NCI-H2029 (cell line): ENCODE measurements at regions not wholly inside any gene's neighbourhood (a gene's known extent, or its start where the extent isn't known, plus 50 kb on each side); places are given as distances from the start of the nearest gene placed in this dataset.
"Not testable (repeated sequence)": the region's sequence is repeated elsewhere in the genome, so short reads cannot be mapped to it uniquely, and the experiment has no call there.

Source experiments
- DNase-seq: peaks from one replicate; lab custom pipeline; 2025; lab: John Stamatoyannopoulos, UW

GRCh38 chr12:61282790-61283575, 977.2 kb upstream of the USP15 start:
- no peak for DNase-seq

- DNase-seq = no peak
Observed at GRCh38 chr12:61290473-61290872, 969.7 kb upstream of the USP15 start.

- no peak for DNase-seq
Observed at GRCh38 chr12:61291647-61292046, 968.6 kb upstream of the USP15 start.

GRCh38 chr12:61294011-61294410, 966.2 kb upstream of the USP15 start:
- DNase-seq = not testable (repeated sequence)

GRCh38 chr12:61301817-61302216, 958.4 kb upstream of the USP15 start:
- DNase-seq = no peak

- no peak for DNase-seq
Observed at GRCh38 chr12:61302282-61302681, 957.9 kb upstream of the USP15 start.

GRCh38 chr12:61308220-61308619, 952.0 kb upstream of the USP15 start:
- no peak for DNase-seq

- DNase-seq = no peak
Observed at GRCh38 chr12:61311413-61311812, 948.8 kb upstream of the USP15 start.

- DNase-seq = no peak
Observed at GRCh38 chr12:61348871-61349270, 911.3 kb upstream of the USP15 start.

- no peak for DNase-seq
Observed at GRCh38 chr12:61355105-61355504, 905.1 kb upstream of the USP15 start.

GRCh38 chr12:61356485-61356884, 903.7 kb upstream of the USP15 start:
- DNase-seq = no peak

- DNase-seq = no peak
Observed at GRCh38 chr12:61357496-61357895, 902.7 kb upstream of the USP15 start.

GRCh38 chr12:61362037-61362436, 898.2 kb upstream of the USP15 start:
- DNase-seq = no peak

GRCh38 chr12:61365001-61365400, 895.2 kb upstream of the USP15 start:
- no peak for DNase-seq

GRCh38 chr12:61367281-61367785, 892.9 kb upstream of the USP15 start:
- no peak for DNase-seq

GRCh38 chr12:61369241-61369910, 890.8 kb upstream of the USP15 start:
- DNase-seq = no peak

GRCh38 chr12:61384511-61384910, 875.7 kb upstream of the USP15 start:
- no peak for DNase-seq

- DNase-seq = no peak
Observed at GRCh38 chr12:61385771-61386170, 874.4 kb upstream of the USP15 start.

- no peak for DNase-seq
Observed at GRCh38 chr12:61397668-61398067, 862.5 kb upstream of the USP15 start.

- DNase-seq = no peak
Observed at GRCh38 chr12:61412201-61412600, 848.0 kb upstream of the USP15 start.

- DNase-seq = no peak
Observed at GRCh38 chr12:61414470-61414869, 845.7 kb upstream of the USP15 start.

GRCh38 chr12:61422786-61423185, 837.4 kb upstream of the USP15 start:
- no peak for DNase-seq

- no peak for DNase-seq
Observed at GRCh38 chr12:61452076-61452475, 808.1 kb upstream of the USP15 start.
